GM20000 (cell line): ENCODE measurements at regions not wholly inside any gene's neighbourhood (a gene's known extent, or its start where the extent isn't known, plus 50 kb on each side); places are given as distances from the start of the nearest gene placed in this dataset.
A peak's percentile ranks its signal among the peaks of the same experiment; 100 is the strongest.

Experiments used
- DNase-seq: peaks from one replicate; pipeline ENCODE4 v3.0.0; 2012; ENCODE audit warnings: low spot score
- CTCF ChIP-seq: IDR thresholded peaks from 2 replicates; pipeline ENCODE4 v1.5.1; 2012; ENCODE audit warnings: mild to moderate bottlenecking, control low read depth; ENCODE audit errors: extremely low read depth, missing control alignments

GRCh38 chr13:22275393-22275792 is 604.5 kb downstream of the FGF9 start:
- TF ChIP-seq CTCF = no peak
- no peak for DNase-seq

GRCh38 chr13:22276616-22277015 is 605.7 kb downstream of the FGF9 start:
- no peak for DNase-seq
- TF ChIP-seq CTCF = no peak

- TF ChIP-seq CTCF = peak; percentile 29
- peak; percentile 40 for DNase-seq
Measured at GRCh38 chr13:22278336-22278929, 607.6 kb downstream of the FGF9 start.

- DNase-seq = no peak
- TF ChIP-seq CTCF = no peak
Measured at GRCh38 chr13:22285867-22286266, 615.0 kb downstream of the FGF9 start.

GRCh38 chr13:22286338-22286737 is 615.5 kb downstream of the FGF9 start:
- TF ChIP-seq CTCF = no peak
- no peak for DNase-seq

- TF ChIP-seq CTCF = no peak
- no peak for DNase-seq
Measured at GRCh38 chr13:22287343-22287920, 616.6 kb downstream of the FGF9 start.

- no peak for DNase-seq
- no peak for TF ChIP-seq CTCF
Measured at GRCh38 chr13:22288496-22288895, 617.6 kb downstream of the FGF9 start.
